HG03558 (cell line): ENCODE measurements at regions not wholly inside any gene's neighbourhood (a gene's known extent, or its start where the extent isn't known, plus 50 kb on each side); places are given as distances from the start of the nearest gene placed in this dataset.
"Not testable (repeated sequence)": the region's sequence is repeated elsewhere in the genome, so short reads cannot be mapped to it uniquely, and the experiment has no call there.

Source experiments
- ATAC-seq: cut with Tn5 transposase; IDR thresholded peaks from one replicate; pipeline ENCODE4 v1.9.1; 2021; ENCODE audit warnings: moderate number of reproducible peaks; ENCODE audit not compliant: unreplicated experiment; ENCODE audit errors: extremely low read depth

GRCh38 chr20:52302736-52303135 lies 111.2 kb upstream of the ZFP64 start:
- ATAC-seq, result no peak

GRCh38 chr20:52302051-52302450 lies 110.5 kb upstream of the ZFP64 start:
- not testable (repeated sequence) for ATAC-seq

- no peak for ATAC-seq
These were observed 104.0 kb upstream of the ZFP64 start for GRCh38 chr20:52295556-52295955.

GRCh38 chr20:52294106-52294628 lies 102.6 kb upstream of the ZFP64 start:
- ATAC-seq, result no peak

GRCh38 chr20:52291109-52291508 lies 99.5 kb upstream of the ZFP64 start:
- no peak for ATAC-seq

- ATAC-seq, result no peak
These were observed 99.0 kb upstream of the ZFP64 start for GRCh38 chr20:52290569-52290968.

GRCh38 chr20:52289956-52290565 lies 98.5 kb upstream of the ZFP64 start:
- ATAC-seq, result no peak

- no peak for ATAC-seq
These were observed 88.8 kb upstream of the ZFP64 start for GRCh38 chr20:52280407-52280806.

- no peak for ATAC-seq
These were observed 88.1 kb upstream of the ZFP64 start for GRCh38 chr20:52279706-52280105.

- ATAC-seq, result no peak
These were observed 83.7 kb upstream of the ZFP64 start for GRCh38 chr20:52275181-52275691.

GRCh38 chr20:52270696-52271095 lies 79.1 kb upstream of the ZFP64 start:
- no peak for ATAC-seq

GRCh38 chr20:52270001-52270606 lies 78.5 kb upstream of the ZFP64 start:
- no peak for ATAC-seq

- no peak for ATAC-seq
These were observed 77.7 kb upstream of the ZFP64 start for GRCh38 chr20:52269321-52269720.

GRCh38 chr20:52268184-52268749 lies 76.7 kb upstream of the ZFP64 start:
- no peak for ATAC-seq

GRCh38 chr20:52267418-52267817 lies 75.8 kb upstream of the ZFP64 start:
- ATAC-seq, result no peak

- no peak for ATAC-seq
These were observed 72.2 kb upstream of the ZFP64 start for GRCh38 chr20:52263757-52264156.

GRCh38 chr20:52261792-52262191 lies 70.2 kb upstream of the ZFP64 start:
- ATAC-seq, result no peak

GRCh38 chr20:52259295-52259694 lies 67.7 kb upstream of the ZFP64 start:
- ATAC-seq, result no peak

- ATAC-seq, result no peak
These were observed 64.9 kb upstream of the ZFP64 start for GRCh38 chr20:52256454-52256853.

GRCh38 chr20:52252664-52253063 lies 61.1 kb upstream of the ZFP64 start:
- ATAC-seq, result no peak

- no peak for ATAC-seq
These were observed 60.2 kb upstream of the ZFP64 start for GRCh38 chr20:52251827-52252226.
